HG03521 (cell line): ENCODE measurements at regions not wholly inside any gene's neighbourhood (a gene's known extent, or its start where the extent isn't known, plus 50 kb on each side); places are given as distances from the start of the nearest gene placed in this dataset.

Experiments used
- ATAC-seq: cut with Tn5 transposase; IDR thresholded peaks from one replicate; pipeline ENCODE4 v1.9.1; 2021; ENCODE audit warnings: mild to moderate bottlenecking, moderate library complexity; ENCODE audit not compliant: unreplicated experiment

GRCh38 chr5:30957591-30957990, 235.9 kb upstream of the CDH6 start:
- no peak for ATAC-seq

- no peak for ATAC-seq
These were observed 237.2 kb upstream of the CDH6 start for GRCh38 chr5:30956251-30956650.

- ATAC-seq, result no peak
These were observed 256.4 kb upstream of the CDH6 start for GRCh38 chr5:30937070-30937469.

GRCh38 chr5:30933599-30933998, 259.9 kb upstream of the CDH6 start:
- ATAC-seq, result no peak

GRCh38 chr5:30932273-30933017, 261.0 kb upstream of the CDH6 start:
- no peak for ATAC-seq

- no peak for ATAC-seq
These were observed 262.8 kb upstream of the CDH6 start for GRCh38 chr5:30930736-30931135.

- no peak for ATAC-seq
These were observed 264.5 kb upstream of the CDH6 start for GRCh38 chr5:30928956-30929355.

- no peak for ATAC-seq
These were observed 267.3 kb upstream of the CDH6 start for GRCh38 chr5:30926218-30926617.

- ATAC-seq, result no peak
These were observed 272.1 kb upstream of the CDH6 start for GRCh38 chr5:30921388-30921787.

GRCh38 chr5:30918171-30918570, 275.3 kb upstream of the CDH6 start:
- ATAC-seq, result no peak

- no peak for ATAC-seq
These were observed 285.1 kb upstream of the CDH6 start for GRCh38 chr5:30908356-30908755.

- ATAC-seq, result no peak
These were observed 293.1 kb upstream of the CDH6 start for GRCh38 chr5:30900367-30900766.

- ATAC-seq, result no peak
These were observed 298.7 kb upstream of the CDH6 start for GRCh38 chr5:30894811-30895210.

GRCh38 chr5:30891660-30892059, 301.8 kb upstream of the CDH6 start:
- ATAC-seq, result no peak

- ATAC-seq, result no peak
These were observed 303.1 kb upstream of the CDH6 start for GRCh38 chr5:30890377-30890776.

- ATAC-seq, result no peak
These were observed 313.0 kb upstream of the CDH6 start for GRCh38 chr5:30880514-30880913.

- ATAC-seq, result no peak
These were observed 313.6 kb upstream of the CDH6 start for GRCh38 chr5:30879887-30880286.

GRCh38 chr5:30878746-30879145, 314.7 kb upstream of the CDH6 start:
- ATAC-seq, result no peak

GRCh38 chr5:30878296-30878695, 315.2 kb upstream of the CDH6 start:
- no peak for ATAC-seq

GRCh38 chr5:30874241-30875034, 319.0 kb upstream of the CDH6 start:
- no peak for ATAC-seq

- ATAC-seq, result no peak
These were observed 322.3 kb upstream of the CDH6 start for GRCh38 chr5:30871196-30871595.

- ATAC-seq, result no peak
These were observed 325.8 kb upstream of the CDH6 start for GRCh38 chr5:30867711-30868110.
